Activated CD4-positive, alpha-beta T cell treated with anti-CD3 and anti-CD28 coated beads, Interleukin-2, amount 50 U/mL, for 24 hours (primary cell): ENCODE measurements at regions not wholly inside any gene's neighbourhood (a gene's known extent, or its start where the extent isn't known, plus 50 kb on each side); places are given as distances from the start of the nearest gene placed in this dataset.

Experiments
- DNase-seq, 2 donors: peaks; one replicate each; pipeline ENCODE4 v3.0.0-alpha.2; 2020; ENCODE audit warnings: low read depth in 1 of 2, low spot score in 1 of 2

DNA sequence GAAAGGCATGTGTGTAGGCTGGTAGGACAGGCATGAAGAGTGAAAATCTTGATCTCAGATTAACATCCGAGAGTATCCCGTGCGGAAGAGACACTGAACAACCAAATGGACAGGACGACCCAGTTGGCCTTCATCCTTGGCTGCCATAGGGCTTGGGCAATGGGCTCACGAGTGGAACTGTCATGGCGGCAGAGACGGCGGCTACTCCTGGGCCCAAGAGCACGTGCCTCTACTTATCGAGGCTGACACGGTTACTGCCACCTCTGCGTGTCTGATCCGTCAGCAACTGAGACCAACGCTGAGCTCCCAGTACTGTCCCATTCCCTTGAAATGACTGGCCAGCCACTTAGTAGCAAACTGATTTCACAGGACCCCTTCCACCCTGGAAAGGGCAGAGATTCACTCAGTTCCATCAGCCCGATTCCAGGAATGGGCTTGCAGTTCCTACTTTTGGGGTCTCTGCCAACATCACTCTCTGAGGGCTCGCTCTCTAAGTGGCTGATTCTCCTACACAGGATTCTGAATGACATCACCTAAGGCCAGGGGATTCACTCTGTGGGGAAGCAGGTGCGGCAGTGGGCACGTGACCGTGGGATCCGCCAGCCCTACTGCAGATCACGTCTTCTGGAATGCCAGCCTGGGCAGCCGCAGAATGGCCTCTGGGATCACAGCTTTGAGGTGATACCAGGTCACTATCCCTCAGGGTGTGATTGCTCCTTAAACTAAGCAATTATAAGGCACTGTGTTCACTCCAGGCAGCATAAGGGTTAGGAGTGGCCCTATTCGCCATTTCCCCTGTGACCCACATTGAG, 97.8 kb downstream of the RPS6KA4 start:
- DNase-seq, result no peak

DNA sequence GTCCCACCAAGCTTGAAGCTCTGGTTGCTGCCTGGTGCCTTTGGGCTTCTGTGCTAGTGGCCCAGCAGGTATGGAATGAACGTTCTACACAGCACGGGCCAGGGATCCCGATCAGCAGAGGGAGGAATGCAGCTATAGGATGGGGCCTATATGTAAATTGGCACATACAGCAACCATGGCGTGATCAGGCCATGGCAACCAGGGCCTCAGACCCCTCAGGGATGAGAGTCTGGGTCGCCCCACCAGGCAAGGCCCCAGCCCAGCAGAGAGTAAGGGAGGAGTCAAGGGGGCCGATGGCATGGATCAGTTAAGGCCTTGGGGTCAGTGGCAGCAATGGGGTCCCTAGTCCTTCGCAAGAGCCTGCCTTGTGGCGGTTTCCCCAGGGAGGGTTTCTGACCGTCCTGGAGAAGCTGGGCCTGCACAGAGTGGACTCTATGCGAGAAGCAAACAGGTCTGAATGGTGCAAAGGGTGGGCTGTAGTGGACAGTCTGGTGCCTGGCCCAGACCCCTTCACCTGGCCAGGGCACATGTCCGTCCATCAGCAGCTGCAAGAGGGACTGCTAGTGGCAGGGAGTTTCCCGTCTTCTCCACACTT, 98.2 kb upstream of the SLC22A11 start:
- no peak for DNase-seq

DNA sequence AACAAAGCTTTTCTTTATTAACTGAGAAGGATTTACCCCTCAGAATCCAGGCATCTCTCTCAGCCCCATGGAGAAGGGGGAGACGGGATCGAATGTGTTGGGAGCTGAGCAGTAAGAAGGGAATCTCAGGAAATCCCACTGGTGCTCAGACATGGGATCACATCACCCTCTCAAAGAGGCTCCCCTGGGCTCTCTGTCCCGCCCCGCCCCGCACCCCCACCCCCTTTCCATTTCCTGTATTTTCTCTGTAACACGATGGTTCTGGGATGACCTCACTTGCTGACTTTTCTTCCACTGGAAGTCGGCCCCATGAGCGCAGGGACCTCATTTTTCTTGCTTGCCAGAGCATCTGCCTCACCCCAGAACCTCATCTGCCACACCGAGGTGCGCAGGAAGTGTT, 96.7 kb upstream of the SLC22A11 start:
- DNase-seq, result no peak

DNA sequence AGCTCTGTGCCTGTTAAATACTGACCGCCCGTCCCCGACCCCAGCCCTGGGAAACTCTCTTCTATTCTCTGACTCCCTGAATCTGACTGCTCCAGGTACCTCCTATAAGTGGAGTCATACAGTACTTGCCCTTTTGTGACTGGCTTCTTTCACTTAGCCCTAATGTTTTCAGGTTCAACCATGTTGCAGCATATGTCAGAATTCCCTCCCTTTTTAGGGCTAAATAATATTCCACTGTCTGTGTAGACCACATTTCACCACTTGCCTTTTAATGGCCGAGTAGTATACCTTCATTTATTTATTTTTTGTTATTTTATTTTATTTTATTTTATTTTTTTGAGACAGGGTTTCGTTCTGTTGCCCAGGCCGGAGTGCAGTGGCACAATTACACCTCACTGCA, 96.1 kb upstream of the SLC22A11 start:
- no peak for DNase-seq

DNA sequence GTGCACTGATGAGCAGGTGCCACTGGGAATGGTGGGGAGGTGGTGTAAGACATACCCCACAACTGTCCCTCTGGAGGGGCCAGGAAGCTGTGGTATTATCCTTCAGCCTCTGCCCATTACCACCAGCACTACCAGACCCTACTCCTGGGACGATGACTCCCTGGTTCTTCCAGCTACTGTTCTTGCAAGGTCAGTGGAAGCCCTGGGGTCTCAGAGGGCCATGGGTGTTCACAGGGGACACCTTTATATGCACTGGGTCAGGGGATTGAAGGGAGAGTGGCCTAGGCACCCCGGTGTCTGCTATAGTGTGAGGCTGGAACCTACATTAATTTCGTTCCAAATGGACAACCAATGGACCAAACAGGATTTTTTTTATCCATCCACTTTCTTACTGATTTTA, 94.7 kb upstream of the SLC22A11 start:
- no peak for DNase-seq

DNA sequence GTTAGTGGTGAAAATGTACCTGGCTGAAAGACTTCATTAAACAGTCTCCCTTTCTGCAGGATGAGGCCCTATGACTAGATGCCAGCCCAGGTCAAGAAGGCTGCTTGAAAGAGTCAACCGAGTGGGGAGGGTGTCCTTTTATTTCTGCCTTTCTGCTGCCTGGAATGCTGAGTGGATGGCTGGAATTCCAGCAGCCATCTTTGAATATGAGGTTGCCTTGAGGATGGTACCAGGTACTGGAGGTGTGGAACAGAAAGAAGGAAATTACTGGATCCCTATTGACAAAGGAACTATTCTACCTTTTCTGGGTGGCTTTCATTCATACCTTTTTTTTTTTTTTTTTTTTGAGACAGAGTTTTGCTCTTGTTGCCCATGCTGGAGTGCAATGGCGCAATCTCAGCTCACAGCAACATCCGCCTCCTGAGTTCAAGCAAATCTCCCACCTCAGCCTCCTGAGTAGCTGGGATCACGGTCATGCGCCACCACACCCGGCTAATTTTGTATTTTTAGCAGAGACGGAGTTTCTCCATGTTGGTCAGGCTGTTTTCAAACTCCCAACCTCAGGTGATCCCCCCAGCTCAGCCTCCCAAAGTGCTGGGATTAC, 89.5 kb upstream of the SLC22A11 start:
- no peak for DNase-seq

DNA sequence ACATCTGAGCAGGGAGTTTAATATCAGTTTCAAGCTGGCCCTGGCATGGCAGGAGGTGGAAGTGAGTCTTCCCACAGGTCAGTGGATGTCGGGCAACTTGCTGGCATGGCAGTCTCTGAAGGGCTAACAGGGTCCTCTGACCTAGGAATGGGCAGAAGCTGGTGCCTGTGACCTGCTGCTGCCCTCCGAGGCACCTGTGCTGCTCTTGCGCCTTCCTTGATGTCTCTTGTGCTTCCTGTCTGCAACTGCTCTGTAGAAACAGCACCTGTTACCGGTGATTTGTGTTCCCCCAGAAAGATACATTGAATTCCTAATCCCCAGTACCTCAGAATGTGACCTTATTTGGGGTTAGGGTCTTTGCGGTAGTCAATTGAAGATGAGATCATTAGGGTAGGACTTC, 86.5 kb upstream of the SLC22A11 start:
- DNase-seq, result no peak

DNA sequence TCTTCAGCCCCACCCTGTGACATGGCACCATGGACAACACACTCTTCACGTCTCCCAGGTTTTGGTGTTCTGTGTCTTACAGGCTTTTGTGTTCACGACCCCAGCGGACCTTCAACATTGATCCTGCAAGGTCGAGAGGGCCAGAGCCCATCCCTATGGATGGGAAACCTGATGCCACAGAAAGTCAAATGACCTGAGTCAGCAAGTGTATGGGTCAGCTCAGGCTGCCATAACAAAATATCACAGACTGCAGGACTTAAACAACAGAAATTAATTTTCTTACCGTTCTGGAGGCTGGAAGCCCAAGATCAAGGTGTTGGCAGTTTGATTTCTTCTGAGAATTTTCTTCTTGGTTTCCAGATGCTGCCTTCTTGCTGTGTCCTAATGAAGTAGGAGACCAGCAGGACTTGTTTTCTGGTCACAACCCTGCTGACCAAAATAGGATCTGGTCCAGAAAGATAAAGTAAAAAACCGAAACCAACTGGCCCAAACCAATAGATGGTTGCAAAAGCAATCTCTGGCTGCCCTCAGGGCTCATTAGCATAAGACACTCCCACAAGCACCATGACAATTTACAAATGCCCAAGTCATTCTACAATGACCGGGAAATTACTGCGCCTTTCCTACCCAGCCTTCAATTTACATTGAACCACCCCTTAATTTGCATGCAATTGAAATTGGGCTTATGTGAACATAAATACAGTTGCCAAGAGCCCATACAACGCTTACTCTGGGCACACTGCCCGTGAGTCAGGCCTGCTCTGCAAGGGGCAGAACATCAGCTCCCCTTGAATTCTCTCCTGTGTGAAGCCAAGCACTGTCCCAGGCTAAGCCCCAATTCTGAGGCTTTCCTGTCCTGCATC, 82.9 kb upstream of the SLC22A11 start:
- DNase-seq, result no peak

DNA sequence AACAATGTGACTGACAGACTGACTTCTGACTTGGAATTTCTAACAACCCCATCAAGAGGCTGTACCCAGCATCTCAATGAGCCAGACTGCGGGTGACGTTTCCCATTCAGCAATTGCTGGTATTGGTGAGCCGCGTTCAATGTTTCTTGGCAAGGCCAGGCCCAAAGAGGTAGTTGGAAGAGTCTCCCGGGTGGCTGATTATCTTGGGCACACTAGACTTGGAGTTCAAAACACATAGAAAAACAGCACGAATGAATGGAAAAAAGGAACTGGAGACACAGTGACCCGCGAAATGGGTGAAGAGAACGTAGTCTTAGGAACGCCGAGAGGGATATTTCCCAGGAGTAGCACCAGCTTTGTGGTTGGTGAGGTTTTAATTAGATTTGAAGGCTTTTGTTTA, 81.1 kb upstream of the SLC22A11 start:
- no peak for DNase-seq

DNA sequence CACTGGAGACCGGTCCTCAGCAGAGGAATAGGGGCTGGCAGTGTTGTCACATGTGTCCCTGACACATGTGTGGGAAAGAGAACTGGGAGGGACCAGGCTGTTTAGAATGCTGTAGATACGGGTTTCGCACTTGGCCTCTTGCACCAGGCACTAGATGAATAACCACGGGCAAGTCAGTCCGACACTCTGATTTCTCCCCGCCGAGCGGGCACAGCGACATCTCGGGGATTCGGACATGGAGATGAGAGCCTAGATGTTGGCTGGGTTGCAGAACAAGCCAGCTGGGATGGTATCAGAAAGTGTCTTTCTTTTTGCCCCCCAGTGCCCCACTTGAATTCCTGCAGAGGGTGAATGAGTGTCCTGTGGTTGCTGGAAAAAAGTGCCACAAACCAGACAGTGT, 80.6 kb upstream of the SLC22A11 start:
- no peak for DNase-seq

DNA sequence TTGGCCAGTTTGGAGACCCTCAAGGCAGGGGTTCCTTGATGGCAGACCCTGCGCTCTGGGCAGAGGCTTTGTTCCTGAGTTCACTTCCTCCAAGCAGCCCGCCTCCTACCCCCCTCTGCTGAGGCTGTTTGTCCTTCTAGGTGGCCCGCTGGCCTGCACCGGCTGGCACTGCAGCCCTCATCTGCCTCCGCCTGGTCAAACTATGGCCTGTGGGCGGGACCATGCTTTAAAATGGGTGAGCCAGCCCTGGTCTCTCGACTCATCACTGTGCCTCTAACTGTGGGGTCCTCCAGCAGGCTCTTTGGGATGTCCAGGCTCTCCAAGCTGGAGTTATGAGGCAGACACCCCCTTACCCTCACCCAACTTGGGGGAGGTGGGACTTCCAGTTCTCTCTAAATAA, 78.9 kb upstream of the SLC22A11 start:
- DNase-seq, result no peak

DNA sequence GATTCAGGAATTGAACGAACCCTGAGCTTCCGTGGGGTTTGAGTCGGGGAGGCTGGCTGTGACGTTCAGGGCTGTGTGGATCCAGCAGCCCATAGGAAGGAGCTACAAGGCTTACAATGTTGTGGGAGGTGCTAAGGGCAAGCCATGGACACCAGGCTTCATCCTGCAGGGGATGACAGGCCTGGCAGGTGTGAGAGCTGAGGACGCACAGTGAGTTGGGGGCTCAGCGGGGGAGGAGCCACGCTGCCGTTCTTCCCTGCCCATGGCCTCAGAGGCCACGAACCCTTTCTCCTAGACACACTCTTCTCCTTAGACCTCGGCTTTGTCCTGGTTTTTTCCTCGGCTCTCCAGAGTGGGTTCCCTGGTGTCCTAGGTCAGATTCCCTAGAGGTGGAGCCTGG, 78.1 kb upstream of the SLC22A11 start:
- no peak for DNase-seq

DNA sequence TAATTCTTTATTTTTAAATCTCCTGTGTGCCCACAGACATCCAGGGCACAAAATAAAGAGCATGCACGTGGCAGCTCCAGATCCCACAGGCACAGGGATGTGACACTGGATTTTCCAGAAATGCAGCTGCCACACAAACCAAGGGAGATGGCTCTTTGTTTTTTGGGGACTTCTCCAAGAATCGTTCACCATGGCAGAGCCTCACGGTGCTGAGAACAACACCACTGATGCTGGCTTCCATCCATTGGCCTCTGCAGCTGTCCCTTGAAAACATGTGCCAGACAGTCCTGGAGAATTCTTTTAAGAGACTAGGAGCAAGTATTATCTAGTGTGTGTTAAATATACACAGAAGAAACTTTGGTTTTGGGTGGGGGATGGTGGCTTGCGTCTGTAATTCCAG, 73.2 kb upstream of the SLC22A11 start:
- no peak for DNase-seq

DNA sequence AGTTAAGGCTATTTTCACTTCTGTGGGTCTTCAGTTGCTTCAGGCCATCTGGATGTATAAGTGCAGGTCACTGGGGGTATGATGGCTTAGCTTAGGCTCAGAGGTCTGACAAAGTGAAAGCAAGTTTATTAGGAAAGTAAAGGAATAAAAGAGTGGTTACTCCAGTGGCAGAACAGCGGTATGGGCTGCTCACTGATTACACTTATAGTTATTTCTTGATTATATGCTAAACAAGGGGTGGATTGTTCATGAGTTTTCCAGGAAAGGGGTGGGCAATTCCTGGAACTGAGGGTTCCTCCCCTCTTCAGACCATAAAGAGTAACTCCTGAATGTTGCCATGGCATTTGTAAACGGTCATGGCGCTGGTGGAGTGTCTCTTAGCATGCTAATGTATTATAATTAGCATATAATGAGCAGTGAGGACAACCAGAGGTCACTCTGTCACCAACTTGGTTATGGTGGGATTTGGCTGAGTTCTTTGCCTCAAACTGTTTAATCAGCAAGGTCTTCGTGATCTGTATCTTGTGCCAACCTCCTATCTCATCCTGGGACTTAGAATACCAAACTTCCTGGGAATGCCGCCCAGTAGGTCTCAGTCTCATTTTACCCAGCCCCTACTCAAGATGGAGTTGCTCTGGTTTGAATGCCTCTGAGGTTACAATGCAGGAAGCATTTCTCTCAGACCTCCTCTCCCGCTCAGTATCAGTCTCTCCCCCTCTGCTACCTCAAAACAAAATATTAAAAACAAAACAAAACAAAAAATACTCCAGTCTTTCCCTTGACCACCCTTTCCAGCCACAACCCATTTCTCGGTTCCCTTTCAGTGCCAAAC, 71.3 kb upstream of the SLC22A11 start:
- no peak for DNase-seq

DNA sequence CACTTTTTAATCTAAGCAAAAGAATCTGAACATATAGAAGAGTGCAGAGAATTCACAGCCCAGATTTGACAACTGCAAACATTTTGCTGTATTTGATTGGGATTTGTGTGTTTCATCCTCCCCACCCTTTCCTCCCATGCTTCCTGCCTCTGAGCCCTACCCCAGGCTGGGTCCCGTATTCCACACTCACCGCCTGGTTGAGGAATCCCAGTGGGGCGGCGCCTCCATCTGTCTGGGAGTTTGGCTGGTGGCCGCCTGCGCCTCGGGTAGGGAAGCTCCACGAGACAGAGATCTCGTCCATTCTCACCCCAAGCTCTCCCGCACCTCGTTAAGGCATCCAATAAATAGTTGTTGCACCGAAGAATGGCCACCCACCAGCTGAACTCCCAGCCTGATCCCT, 70.7 kb upstream of the SLC22A11 start:
- no peak for DNase-seq

DNA sequence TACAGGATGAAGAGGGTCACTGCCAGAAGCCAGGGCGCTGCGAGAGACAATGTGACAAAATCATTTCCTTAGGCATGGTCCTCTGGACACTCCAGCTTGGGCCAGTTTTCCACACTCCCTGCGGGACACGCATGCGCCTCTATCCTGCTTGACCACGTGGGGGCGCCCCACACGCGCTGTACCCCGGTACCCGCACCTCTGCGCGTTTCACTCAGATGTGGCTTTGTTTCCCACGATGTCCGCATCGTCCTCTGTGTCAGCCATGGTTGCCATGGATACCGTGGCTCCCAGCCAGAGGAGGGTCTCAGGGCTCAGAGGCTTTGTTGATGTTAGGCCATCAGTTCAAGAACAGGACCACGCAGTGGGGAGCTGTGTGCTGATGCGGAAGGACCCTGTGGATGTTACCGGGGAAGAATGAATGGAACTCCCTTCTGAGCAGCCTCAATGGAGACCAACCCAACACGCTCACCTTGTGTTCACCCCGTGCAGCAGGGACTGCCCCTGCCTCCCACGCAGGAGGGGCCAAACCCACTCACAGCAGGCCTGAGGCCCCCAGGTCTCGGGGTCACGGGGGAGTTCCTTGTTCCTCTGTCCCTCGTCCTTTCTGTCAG, 65.8 kb upstream of the SLC22A11 start:
- peak in 1 of 2 donors; percentile 11 for DNase-seq

DNA sequence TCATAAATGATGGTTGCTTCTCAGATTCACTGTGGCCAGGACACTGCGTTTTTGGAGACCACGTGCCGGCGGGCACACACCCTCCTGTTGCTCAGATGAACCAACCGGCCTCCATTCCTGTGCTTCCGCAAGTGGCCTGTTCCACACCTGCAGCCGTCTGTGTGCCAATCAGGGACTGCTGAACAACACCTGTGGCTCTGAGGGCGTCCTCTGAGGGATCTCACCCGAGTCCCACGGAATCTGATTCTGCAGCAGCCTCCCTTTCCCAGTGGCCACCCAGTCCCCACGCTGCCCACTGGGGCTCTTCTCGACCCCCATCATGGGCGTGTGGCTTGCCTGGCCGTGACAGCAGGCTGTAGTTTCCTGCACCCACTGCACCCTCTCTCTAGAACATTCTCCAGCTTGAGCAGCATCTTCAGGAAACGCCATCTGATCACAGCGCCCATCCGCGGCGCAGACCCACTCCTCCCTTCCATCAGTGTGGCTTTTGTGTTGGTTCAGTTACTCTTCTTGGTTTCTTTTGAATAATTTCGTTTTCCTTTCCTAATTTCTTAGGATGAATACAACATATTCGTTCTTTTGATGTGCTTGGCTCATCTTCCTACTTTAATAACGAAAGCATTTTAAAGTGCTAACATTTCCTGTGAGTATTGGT, 65.1 kb upstream of the SLC22A11 start:
- DNase-seq, result no peak

DNA sequence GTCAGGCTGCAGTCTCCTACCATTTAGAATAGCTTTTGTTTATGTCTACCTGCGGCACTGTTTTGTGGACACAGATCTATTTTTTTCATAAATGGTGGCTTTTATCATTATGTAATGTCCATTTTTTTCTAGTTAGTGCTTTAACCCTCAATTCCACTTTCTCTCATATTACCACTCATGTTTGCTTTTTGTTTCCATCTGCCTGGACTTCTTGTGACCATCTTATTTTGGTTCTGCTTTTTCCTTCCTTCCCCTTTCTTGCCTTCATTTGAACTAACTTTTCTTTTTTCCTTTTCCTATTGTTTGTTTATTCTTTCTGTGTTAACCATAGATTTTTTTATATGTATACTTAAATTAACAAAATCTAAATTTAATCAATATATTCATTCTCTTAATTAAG, 63.2 kb upstream of the SLC22A11 start:
- DNase-seq, result no peak

DNA sequence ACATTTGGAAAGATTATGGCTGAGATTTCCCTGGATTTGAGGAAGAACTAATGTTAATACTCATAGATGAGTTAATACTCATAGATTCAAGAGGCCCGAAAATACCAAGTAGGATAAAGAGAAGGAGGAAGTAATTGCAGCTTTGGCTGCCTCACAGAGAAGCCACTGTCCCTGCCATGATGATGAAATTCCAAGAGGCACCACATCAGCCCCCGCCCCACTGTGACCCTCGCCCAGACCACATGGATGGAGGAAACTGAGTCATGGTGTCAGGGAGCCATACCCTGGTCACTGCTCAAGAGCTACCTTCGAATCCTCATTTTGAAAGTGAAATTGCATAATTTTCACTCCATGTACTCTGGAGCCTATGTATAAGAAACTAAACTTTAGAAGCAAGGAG, 57.6 kb upstream of the SLC22A11 start:
- no peak for DNase-seq
